ENCODE measurements at regions not wholly inside any gene's neighbourhood (a gene's known extent, or its start where the extent isn't known, plus 50 kb on each side); places are given as distances from the start of the nearest gene placed in this dataset.
"Not testable (repeated sequence)": the region's sequence is repeated elsewhere in the genome, so short reads cannot be mapped to it uniquely, and the experiment has no call there.

GRCh38 chr2:187610450-187610849, 56.2 kb upstream of the TFPI start:
- not testable (repeated sequence) for DNase-seq (ENCODE audit: low read depth)

GRCh38 chr2:187612857-187613256, 58.6 kb upstream of the TFPI start:
- DNase-seq (ENCODE audit: low read depth), result no peak

GRCh38 chr2:187614756-187615155, 60.5 kb upstream of the TFPI start:
- DNase-seq (ENCODE audit: low read depth), result peak; percentile 20

GRCh38 chr2:187615364-187615763, 61.1 kb upstream of the TFPI start:
- no peak for DNase-seq (ENCODE audit: low read depth)

DNA sequence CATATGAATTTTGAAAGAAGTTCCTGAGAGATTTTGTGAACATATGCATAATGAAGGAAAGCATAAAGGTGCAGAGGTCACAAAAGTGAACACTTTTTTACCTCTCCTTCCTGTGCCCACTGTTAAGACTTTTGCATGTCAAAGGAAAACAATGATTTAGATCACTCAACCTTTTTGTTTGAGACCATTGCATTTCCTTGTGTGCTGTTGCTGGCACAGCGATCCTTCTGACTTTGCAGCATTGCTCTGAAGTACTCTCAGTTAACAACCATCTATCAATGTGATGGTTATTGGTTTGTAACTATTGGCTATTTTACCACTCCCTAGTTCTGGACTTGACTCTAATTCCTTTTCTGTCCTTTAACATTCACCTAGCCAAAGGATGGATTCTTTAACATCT, 61.7 kb upstream of the TFPI start:
- no peak for DNase-seq (ENCODE audit: low read depth)

- DNase-seq (ENCODE audit: low read depth), result no peak
Measured at GRCh38 chr2:187617120-187617519, 62.9 kb upstream of the TFPI start.

DNA sequence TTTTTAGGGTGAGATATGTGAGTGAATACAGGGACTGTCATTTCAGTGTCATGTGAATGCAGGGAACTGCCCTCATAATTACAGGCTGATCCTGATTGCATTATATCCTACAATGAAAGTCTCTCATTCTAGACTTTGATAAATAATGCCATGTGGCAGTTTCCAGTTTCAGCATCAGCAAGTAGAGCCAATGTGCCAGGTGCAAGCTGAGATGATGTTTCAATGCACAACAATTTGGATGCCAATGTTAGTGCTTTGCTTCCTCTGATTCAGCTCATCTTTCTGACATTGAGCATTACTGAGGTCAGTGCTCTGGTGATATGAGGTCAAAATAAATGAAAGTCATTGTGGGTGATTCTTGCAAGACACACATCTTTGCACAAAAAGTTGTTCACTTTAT, 63.7 kb upstream of the TFPI start:
- no peak for DNase-seq (ENCODE audit: low read depth)

- DNase-seq (ENCODE audit: low read depth), result peak; percentile 9
Measured at GRCh38 chr2:187618813-187619212, 64.6 kb upstream of the TFPI start.

DNA sequence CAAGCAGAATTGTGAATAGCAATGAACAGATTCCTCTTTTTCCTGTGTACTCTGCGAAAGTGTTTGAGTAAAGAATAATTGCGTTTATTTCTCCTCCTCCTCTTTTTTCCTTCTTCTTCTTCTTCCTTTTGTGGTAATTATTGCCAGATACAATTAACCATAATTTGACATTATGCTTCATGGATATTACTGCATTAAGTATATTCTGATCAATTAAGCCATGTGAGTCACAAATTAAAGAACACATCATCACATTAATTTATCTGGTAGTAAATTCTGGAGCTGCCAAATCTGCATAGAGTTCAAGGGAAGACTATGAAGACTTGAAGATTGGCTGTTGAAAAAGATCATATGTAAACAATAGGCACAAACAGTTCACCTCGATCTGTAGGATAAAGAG, 72.9 kb upstream of the TFPI start:
- no peak for DNase-seq (ENCODE audit: low read depth)

DNA sequence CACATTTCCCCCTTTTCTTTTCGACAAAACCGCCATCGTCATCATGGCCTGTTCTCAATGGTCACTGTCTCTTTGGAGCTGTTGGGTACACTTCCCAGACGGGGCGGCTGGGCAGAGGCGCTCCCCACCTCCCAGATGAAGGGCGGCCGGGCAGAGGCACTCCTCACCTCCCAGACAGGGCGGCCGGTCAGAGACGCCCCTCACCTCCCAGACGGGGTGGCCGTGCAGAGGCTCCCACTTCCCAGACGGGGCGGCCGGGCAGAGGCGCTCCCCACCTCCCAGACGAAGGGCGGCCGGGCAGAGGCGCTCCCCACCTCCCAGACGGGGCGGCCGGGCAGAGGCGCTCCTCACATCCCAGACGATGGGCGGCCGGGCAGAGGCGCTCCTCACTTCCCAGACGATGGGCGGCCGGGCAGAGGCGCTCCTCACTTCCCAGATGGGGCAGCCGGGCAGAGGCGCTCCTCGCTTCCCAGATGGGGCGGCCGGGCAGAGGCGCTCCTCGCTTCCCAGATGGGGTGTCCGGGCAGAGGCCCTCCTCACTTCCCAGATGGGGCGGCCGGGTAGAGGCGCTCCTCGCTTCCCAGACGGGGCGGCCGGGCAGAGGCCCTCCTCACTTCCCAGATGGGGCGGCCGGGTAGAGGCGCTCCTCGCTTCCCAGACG, 82.6 kb upstream of the TFPI start:
- DNase-seq (ENCODE audit: low read depth), result not testable (repeated sequence)

- DNase-seq (ENCODE audit: low read depth), result not testable (repeated sequence)
Measured at GRCh38 chr2:187637392-187637740, 83.1 kb upstream of the TFPI start.

GRCh38 chr2:187637771-187638170, 83.5 kb upstream of the TFPI start:
- not testable (repeated sequence) for DNase-seq (ENCODE audit: low read depth)

DNA sequence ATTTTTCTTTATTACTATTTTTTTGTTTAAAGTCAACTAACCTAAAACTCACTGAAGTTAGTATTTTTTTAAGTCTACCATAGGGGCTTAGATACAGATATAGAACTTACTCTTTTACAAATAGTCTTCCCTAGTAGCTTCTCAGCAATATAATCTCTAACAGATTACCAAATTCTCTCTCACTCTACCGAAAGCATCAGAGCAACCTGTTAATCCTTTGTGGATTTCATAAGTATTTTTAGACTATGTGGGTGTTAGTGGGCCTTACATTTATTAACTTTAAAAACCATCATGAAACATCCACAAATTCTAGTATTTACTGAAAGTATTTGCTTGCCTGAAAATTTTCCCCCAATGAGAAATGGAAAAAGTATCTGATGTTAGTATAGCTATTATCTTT, 84.6 kb upstream of the TFPI start:
- DNase-seq (ENCODE audit: low read depth), result no peak

- no peak for DNase-seq (ENCODE audit: low read depth)
Measured at GRCh38 chr2:187640926-187641510, 86.8 kb upstream of the TFPI start.

DNA sequence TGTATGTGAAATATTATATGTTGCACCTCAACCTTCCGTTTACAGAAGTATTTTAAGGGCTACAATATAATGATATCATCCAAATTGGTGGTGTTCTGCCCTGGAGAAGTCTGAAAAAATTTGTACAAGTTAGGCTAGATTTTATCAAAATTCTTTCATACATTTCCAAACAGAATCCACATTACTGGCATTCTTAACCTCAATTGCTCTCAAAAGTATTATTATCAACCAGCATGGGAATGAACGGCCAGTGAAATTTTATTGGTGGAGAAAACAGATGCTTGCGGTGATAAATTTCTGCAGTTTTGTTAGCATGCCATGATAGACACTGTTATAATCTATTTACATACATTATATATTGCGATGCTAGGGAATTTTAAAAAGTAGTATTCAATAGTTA, 88.3 kb upstream of the TFPI start:
- no peak for DNase-seq (ENCODE audit: low read depth)

GRCh38 chr2:187644486-187644885, 90.3 kb upstream of the TFPI start:
- DNase-seq (ENCODE audit: low read depth), result no peak

DNA sequence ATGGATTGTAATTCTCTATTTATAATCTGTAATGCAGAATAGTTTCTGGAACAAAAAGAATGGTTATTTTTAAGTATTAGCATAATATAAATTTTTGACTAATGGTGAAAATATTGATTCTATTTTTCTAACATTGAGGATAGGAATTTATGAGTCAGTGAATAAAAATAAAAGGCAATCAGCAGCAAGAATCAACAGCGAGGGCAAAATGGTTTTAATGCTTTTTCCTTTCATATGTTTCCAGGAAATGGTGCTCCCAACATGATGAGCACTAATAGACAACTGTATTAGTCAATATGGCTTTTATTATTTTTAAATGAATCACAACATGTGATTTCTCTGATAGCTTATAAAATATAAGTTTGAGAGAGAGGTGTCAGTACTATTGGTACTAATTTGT, 90.7 kb upstream of the TFPI start:
- no peak for DNase-seq (ENCODE audit: low read depth)

- DNase-seq (ENCODE audit: low read depth), result no peak
Measured at GRCh38 chr2:187646556-187646955, 92.3 kb upstream of the TFPI start.

DNA sequence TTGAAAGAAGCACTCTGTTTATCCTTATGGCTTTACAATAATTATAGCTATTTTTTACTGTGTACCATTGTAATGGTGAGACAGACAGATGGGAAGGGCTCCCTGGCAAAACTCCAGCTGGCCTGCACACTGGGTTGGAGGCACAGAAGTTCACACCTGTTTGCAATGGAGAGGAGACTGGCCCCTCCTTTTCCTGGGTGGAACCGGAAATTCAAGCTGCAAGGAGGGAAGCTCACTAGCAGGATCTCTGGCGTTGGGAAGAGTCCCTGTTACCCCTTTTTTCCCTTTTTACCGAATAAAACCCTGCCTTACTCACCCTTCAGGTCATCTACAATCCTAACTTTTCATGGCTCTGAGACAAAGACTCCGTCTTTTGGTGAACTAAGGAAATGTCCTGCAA, 100.3 kb upstream of the TFPI start:
- DNase-seq (ENCODE audit: low read depth), result no peak

DNA sequence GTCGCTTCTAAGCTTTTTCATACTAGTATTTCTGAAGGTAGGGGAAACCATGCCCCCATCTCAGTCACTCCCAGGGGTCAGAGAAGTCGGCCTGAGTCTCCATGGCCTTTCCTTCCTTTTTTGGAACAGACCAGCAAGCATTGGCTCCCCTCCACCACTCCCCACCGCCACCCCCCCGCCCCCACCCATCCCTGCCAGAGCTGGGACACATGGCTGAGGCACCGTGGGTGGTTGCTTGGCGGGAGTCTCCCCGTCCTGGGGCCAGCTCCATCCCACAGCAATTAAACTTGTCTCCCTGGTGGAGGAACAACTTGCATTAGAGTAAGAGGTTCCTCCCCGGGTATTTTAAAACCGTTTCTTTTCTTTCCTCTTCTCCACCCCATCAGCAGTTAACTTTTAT, 100.8 kb upstream of the TFPI start:
- DNase-seq (ENCODE audit: low read depth), result no peak

DNA sequence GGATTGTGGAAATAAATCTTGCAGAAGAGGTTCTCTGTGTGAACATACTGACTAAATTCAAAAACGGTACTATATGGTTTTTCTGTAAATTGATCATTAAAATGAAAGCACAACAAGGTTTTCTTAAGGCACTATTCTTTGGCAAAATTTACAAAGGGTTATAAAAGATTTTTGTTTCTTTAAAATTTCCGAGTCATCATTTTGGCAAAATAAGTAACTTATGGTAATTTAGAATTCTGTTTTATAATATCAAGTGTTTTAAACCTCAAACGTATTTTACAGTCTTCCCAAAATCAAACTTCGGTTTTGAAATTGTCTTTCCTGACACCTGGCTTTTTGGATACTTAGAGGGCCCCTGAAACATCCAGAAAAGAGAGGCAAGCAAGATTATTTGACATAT, 101.9 kb upstream of the TFPI start:
- no peak for DNase-seq (ENCODE audit: low read depth)

DNA sequence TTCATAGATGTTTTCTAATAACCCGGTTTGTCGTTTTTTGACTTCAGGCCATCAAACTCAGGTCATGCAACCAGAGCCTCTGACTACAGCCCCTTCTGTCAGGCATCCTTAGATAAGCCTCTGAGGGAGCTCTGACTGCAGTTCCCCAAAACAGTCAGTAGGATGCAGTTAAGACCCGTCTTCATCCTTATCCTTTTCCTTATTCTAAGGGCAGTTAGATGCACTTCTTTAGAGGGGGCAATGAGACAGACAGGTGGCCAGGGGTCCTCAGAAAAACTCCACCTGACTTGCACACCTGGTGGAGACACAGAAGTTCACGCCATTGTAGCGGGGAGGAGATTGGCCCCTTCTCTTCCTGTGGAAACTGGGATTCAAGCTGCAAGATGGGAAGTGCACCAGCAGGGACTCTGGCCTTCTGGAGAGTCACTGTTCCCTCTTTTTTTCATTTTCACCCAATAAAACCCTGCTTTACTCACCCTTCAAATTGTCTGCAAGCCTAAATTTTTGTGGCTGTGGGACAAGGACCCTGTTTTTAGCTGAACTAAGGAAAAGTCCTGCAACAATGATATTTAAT, 104.8 kb upstream of the TFPI start:
- no peak for DNase-seq (ENCODE audit: low read depth)

- not testable (repeated sequence) for DNase-seq (ENCODE audit: low read depth)
Measured at GRCh38 chr2:187676050-187676449, 121.8 kb upstream of the TFPI start.

GRCh38 chr2:187679454-187679853, 125.2 kb upstream of the TFPI start:
- no peak for DNase-seq (ENCODE audit: low read depth)
